ENCODE measurements at regions not wholly inside any gene's neighbourhood (a gene's known extent, or its start where the extent isn't known, plus 50 kb on each side); places are given as distances from the start of the nearest gene placed in this dataset.

- DNase-seq = no peak
- 84 to 86% (median 85%) methylated on average over 7 of the region's 7 CpGs for WGBS, 5 donors
- TF ChIP-seq POLR2A (IDR thresholded peaks at IDR 0.05) = no peak
- TF ChIP-seq POLR2AphosphoS5 (IDR thresholded peaks at IDR 0.05) = no peak
- no peak for TF ChIP-seq EP300 (IDR thresholded peaks at IDR 0.05)
- TF ChIP-seq, protein P1, sequence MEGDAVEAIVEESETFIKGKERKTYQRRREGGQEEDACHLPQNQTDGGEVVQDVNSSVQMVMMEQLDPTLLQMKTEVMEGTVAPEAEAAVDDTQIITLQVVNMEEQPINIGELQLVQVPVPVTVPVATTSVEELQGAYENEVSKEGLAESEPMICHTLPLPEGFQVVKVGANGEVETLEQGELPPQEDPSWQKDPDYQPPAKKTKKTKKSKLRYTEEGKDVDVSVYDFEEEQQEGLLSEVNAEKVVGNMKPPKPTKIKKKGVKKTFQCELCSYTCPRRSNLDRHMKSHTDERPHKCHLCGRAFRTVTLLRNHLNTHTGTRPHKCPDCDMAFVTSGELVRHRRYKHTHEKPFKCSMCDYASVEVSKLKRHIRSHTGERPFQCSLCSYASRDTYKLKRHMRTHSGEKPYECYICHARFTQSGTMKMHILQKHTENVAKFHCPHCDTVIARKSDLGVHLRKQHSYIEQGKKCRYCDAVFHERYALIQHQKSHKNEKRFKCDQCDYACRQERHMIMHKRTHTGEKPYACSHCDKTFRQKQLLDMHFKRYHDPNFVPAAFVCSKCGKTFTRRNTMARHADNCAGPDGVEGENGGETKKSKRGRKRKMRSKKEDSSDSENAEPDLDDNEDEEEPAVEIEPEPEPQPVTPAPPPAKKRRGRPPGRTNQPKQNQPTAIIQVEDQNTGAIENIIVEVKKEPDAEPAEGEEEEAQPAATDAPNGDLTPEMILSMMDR (IDR thresholded peaks at IDR 0.05) = no peak
- H3K4me3 ChIP-seq = no peak overlapping the region
- intact Hi-C loops (cut with DNase I; ENCODE audit: low total_unique reads) = no loop called here
- H3K27me3 ChIP-seq = no peaks in the 10 kb centered on the region
- H3K27ac ChIP-seq = no peak overlapping the region
- no peaks in the 10 kb centered on the region for H3K9me3 ChIP-seq
- no peaks in the 10 kb centered on the region for H3K4me1 ChIP-seq
- no peaks in the 10 kb centered on the region for H3K36me3 ChIP-seq
Observed at GRCh38 chr3:26369133-26369532, 253.4 kb upstream of the LRRC3B start.

- Histone ChIP-seq H3K4me1 (no peaks in the 10 kb centered on the region), H3K36me3 (no peaks in the 10 kb centered on the region), H3K27ac (no peak overlapping the region), H3K4me3 (no peak overlapping the region), H3K27me3 (no peaks in the 10 kb centered on the region), H3K9me3 (no peaks in the 10 kb centered on the region)
- DNase-seq = no peak
- WGBS, 5 donors = 38 to 62% (median 51%) methylated on average over 3 of the region's 3 CpGs
- TF ChIP-seq POLR2A (IDR thresholded peaks at IDR 0.05) (no peak), POLR2AphosphoS5 (IDR thresholded peaks at IDR 0.05) (no peak), EP300 (IDR thresholded peaks at IDR 0.05) (no peak)
- TF ChIP-seq, protein P1 (IDR thresholded peaks at IDR 0.05) = no peak
- intact Hi-C loops (cut with DNase I; ENCODE audit: low total_unique reads) = no loop called here
Observed at GRCh38 chr3:26375843-26376530, 246.6 kb upstream of the LRRC3B start.

- Histone ChIP-seq H3K4me1 (peaks cover 0 to 4% (median 0%) of the 10 kb centered on the region in 4 donors), H3K4me3 (no peak overlapping the region), H3K9me3 (no peaks in the 10 kb centered on the region), H3K27me3 (no peaks in the 10 kb centered on the region), H3K27ac (no peak overlapping the region), H3K36me3 (no peaks in the 10 kb centered on the region)
- 14 to 41% (median 21%) methylated on average over 1 of the region's 1 CpG for WGBS, 5 donors
- peak in 1 of 2 donors; percentile 39 for DNase-seq
- intact Hi-C loops (cut with DNase I; ENCODE audit: low total_unique reads) = no loop called here
- TF ChIP-seq EP300 (IDR thresholded peaks at IDR 0.05) (no peak), POLR2AphosphoS5 (IDR thresholded peaks at IDR 0.05) (no peak), POLR2A (IDR thresholded peaks at IDR 0.05) (no peak)
- TF ChIP-seq, protein P1 (IDR thresholded peaks at IDR 0.05) = no peak
Observed at GRCh38 chr3:26381411-26381810, 241.2 kb upstream of the LRRC3B start.

GRCh38 chr3:26406636-26407035 lies 215.9 kb upstream of the LRRC3B start:
- no peak overlapping the region for H3K4me3 ChIP-seq
- H3K27ac ChIP-seq = no peak overlapping the region
- no peaks in the 10 kb centered on the region for H3K36me3 ChIP-seq
- no peaks in the 10 kb centered on the region for H3K4me1 ChIP-seq
- H3K9me3 ChIP-seq = peaks cover 0 to 6% (median 0%) of the 10 kb centered on the region in 4 donors
- TF ChIP-seq EP300 (IDR thresholded peaks at IDR 0.05) = no peak
- no peak for TF ChIP-seq POLR2A (IDR thresholded peaks at IDR 0.05)
- TF ChIP-seq, protein P1 (IDR thresholded peaks at IDR 0.05) = no peak
- TF ChIP-seq POLR2AphosphoS5 (IDR thresholded peaks at IDR 0.05) = no peak
- intact Hi-C loops (cut with DNase I; ENCODE audit: low total_unique reads) = no loop called here
- H3K27me3 ChIP-seq = no peaks in the 10 kb centered on the region
- no peak for DNase-seq
- WGBS, 5 donors = 61 to 82% (median 79%) methylated on average over 2 of the region's 2 CpGs

All from stomach (tissue), 8 donors.